ENCODE measurements at regions not wholly inside any gene's neighbourhood (a gene's known extent, or its start where the extent isn't known, plus 50 kb on each side); places are given as distances from the start of the nearest gene placed in this dataset.

- TF ChIP-seq EGR1 (IDR thresholded peaks at IDR 0.05), result no peak
- TF ChIP-seq YY1 (IDR thresholded peaks at IDR 0.05; ENCODE audit: low read depth), result no peak
- no peak for TF ChIP-seq MAX (IDR thresholded peaks at IDR 0.05)
- TF ChIP-seq TEAD4 (IDR thresholded peaks at IDR 0.05), result no peak
- TF ChIP-seq ZBTB7A (IDR thresholded peaks at IDR 0.05; ENCODE audit: low read depth), result no peak
- TF ChIP-seq NFIC (IDR thresholded peaks at IDR 0.05), result no peak
- no peak for TF ChIP-seq TAF1 (IDR thresholded peaks at IDR 0.05; ENCODE audit: low read depth)
- no peak for TF ChIP-seq FOXM1 (IDR thresholded peaks at IDR 0.05; ENCODE audit: borderline replicate concordance, low read depth)
- TF ChIP-seq TCF12 (IDR thresholded peaks at IDR 0.05; ENCODE audit: low read depth), result no peak
- TF ChIP-seq REST (IDR thresholded peaks at IDR 0.05; ENCODE audit: low read depth), result no peak
- TF ChIP-seq EP300 (IDR thresholded peaks at IDR 0.05; ENCODE audit: borderline replicate concordance), result no peak
- TF ChIP-seq RAD21 (IDR thresholded peaks at IDR 0.05; ENCODE audit: low read depth), result no peak
- no peak for TF ChIP-seq USF1 (IDR thresholded peaks at IDR 0.05)
- no peak for TF ChIP-seq CEBPB (IDR thresholded peaks at IDR 0.05)
- no peak for TF ChIP-seq CREB1 (IDR thresholded peaks at IDR 0.05; ENCODE audit: low read depth)
These were observed 64.1 kb upstream of the RAB18 start for GRCh38 chr10:27440021-27440420.

- TF ChIP-seq TCF12 (IDR thresholded peaks at IDR 0.05; ENCODE audit: low read depth) (no peak), MAX (IDR thresholded peaks at IDR 0.05) (no peak), CEBPB (IDR thresholded peaks at IDR 0.05) (no peak), TEAD4 (IDR thresholded peaks at IDR 0.05) (no peak), FOXM1 (IDR thresholded peaks at IDR 0.05; ENCODE audit: borderline replicate concordance, low read depth) (no peak), NFIC (IDR thresholded peaks at IDR 0.05) (no peak)
These were observed 65.0 kb upstream of the RAB18 start for GRCh38 chr10:27439101-27439500.

GRCh38 chr10:27437775-27438174 is 66.3 kb upstream of the RAB18 start:
- TF ChIP-seq EP300 (IDR thresholded peaks at IDR 0.05; ENCODE audit: borderline replicate concordance), result no peak
- no peak for TF ChIP-seq MAX (IDR thresholded peaks at IDR 0.05)
- TF ChIP-seq FOXM1 (IDR thresholded peaks at IDR 0.05; ENCODE audit: borderline replicate concordance, low read depth), result no peak
- TF ChIP-seq EGR1 (IDR thresholded peaks at IDR 0.05), result no peak
- no peak for TF ChIP-seq USF1 (IDR thresholded peaks at IDR 0.05)
- TF ChIP-seq CEBPB (IDR thresholded peaks at IDR 0.05), result no peak
- TF ChIP-seq TCF12 (IDR thresholded peaks at IDR 0.05; ENCODE audit: low read depth), result no peak
- no peak for TF ChIP-seq TAF1 (IDR thresholded peaks at IDR 0.05; ENCODE audit: low read depth)
- no peak for TF ChIP-seq REST (IDR thresholded peaks at IDR 0.05; ENCODE audit: low read depth)
- TF ChIP-seq ZBTB7A (IDR thresholded peaks at IDR 0.05; ENCODE audit: low read depth), result no peak
- TF ChIP-seq NFIC (IDR thresholded peaks at IDR 0.05), result no peak
- no peak for TF ChIP-seq RAD21 (IDR thresholded peaks at IDR 0.05; ENCODE audit: low read depth)
- no peak for TF ChIP-seq CREB1 (IDR thresholded peaks at IDR 0.05; ENCODE audit: low read depth)
- TF ChIP-seq TEAD4 (IDR thresholded peaks at IDR 0.05), result no peak
- no peak for TF ChIP-seq YY1 (IDR thresholded peaks at IDR 0.05; ENCODE audit: low read depth)

GRCh38 chr10:27436710-27437109 is 67.4 kb upstream of the RAB18 start:
- no peak for TF ChIP-seq EP300 (IDR thresholded peaks at IDR 0.05; ENCODE audit: borderline replicate concordance)
- no peak for TF ChIP-seq USF1 (IDR thresholded peaks at IDR 0.05)
- no peak for TF ChIP-seq YY1 (IDR thresholded peaks at IDR 0.05; ENCODE audit: low read depth)
- TF ChIP-seq CEBPB (IDR thresholded peaks at IDR 0.05), result no peak
- no peak for TF ChIP-seq RAD21 (IDR thresholded peaks at IDR 0.05; ENCODE audit: low read depth)
- TF ChIP-seq NFIC (IDR thresholded peaks at IDR 0.05), result no peak
- no peak for TF ChIP-seq CREB1 (IDR thresholded peaks at IDR 0.05; ENCODE audit: low read depth)
- TF ChIP-seq TAF1 (IDR thresholded peaks at IDR 0.05; ENCODE audit: low read depth), result no peak
- TF ChIP-seq REST (IDR thresholded peaks at IDR 0.05; ENCODE audit: low read depth), result no peak
- no peak for TF ChIP-seq FOXM1 (IDR thresholded peaks at IDR 0.05; ENCODE audit: borderline replicate concordance, low read depth)
- TF ChIP-seq MAX (IDR thresholded peaks at IDR 0.05), result no peak
- TF ChIP-seq TEAD4 (IDR thresholded peaks at IDR 0.05), result no peak
- no peak for TF ChIP-seq ZBTB7A (IDR thresholded peaks at IDR 0.05; ENCODE audit: low read depth)
